ENCODE measurements at regions not wholly inside any gene's neighbourhood (a gene's known extent, or its start where the extent isn't known, plus 50 kb on each side); places are given as distances from the start of the nearest gene placed in this dataset.

DNA sequence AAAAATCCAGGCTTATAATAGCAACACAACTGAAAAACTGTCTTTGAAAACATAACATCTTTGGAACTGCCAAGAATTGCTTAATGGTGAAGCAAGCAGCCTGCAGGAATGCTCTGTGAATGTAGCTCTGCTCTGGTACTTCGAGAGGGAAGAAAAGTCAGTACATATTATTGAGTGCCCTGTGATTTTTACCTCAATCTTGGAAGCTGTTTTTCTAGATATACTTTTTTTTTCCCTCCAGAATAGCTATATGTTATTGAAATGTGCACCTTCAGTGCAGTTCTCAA is 508.1 kb downstream of the PCNX1 start:
- TF ChIP-seq, protein P1, sequence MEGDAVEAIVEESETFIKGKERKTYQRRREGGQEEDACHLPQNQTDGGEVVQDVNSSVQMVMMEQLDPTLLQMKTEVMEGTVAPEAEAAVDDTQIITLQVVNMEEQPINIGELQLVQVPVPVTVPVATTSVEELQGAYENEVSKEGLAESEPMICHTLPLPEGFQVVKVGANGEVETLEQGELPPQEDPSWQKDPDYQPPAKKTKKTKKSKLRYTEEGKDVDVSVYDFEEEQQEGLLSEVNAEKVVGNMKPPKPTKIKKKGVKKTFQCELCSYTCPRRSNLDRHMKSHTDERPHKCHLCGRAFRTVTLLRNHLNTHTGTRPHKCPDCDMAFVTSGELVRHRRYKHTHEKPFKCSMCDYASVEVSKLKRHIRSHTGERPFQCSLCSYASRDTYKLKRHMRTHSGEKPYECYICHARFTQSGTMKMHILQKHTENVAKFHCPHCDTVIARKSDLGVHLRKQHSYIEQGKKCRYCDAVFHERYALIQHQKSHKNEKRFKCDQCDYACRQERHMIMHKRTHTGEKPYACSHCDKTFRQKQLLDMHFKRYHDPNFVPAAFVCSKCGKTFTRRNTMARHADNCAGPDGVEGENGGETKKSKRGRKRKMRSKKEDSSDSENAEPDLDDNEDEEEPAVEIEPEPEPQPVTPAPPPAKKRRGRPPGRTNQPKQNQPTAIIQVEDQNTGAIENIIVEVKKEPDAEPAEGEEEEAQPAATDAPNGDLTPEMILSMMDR (IDR thresholded peaks at IDR 0.05; ENCODE audit: insufficient read depth, low read length) = no peak
- no peak for TF ChIP-seq REST (IDR thresholded peaks at IDR 0.05; ENCODE audit: insufficient replicate concordance, low read depth)
